Renal cortex interstitium (tissue), 11 donors: ENCODE measurements at regions not wholly inside any gene's neighbourhood (a gene's known extent, or its start where the extent isn't known, plus 50 kb on each side); places are given as distances from the start of the nearest gene placed in this dataset.

Experiments used
- DNase-seq, 11 donors: peaks; one replicate each; pipeline ENCODE4 v3.0.0-alpha.2; 2013; ENCODE audit warnings: low read depth in 9 of 11, low spot score in 4 of 11; ENCODE audit errors: extremely low read depth in 1 of 11

- no peak for DNase-seq
Measured at GRCh38 chr7:51645255-51645654, 328.6 kb upstream of the COBL start.

- DNase-seq, result no peak
Measured at GRCh38 chr7:51644216-51644615, 327.6 kb upstream of the COBL start.

- no peak for DNase-seq
Measured at GRCh38 chr7:51640841-51641240, 324.2 kb upstream of the COBL start.

- no peak for DNase-seq
Measured at GRCh38 chr7:51639661-51640334, 323.2 kb upstream of the COBL start.

GRCh38 chr7:51636503-51636902, 319.9 kb upstream of the COBL start:
- DNase-seq, result no peak

- DNase-seq, result no peak
Measured at GRCh38 chr7:51635775-51636174, 319.2 kb upstream of the COBL start.

- DNase-seq, result no peak
Measured at GRCh38 chr7:51634538-51634937, 317.9 kb upstream of the COBL start.

- no peak for DNase-seq
Measured at GRCh38 chr7:51634025-51634424, 317.4 kb upstream of the COBL start.

GRCh38 chr7:51633596-51633995, 317.0 kb upstream of the COBL start:
- DNase-seq, result no peak

GRCh38 chr7:51633006-51633405, 316.4 kb upstream of the COBL start:
- DNase-seq, result no peak

GRCh38 chr7:51630933-51631332, 314.3 kb upstream of the COBL start:
- DNase-seq, result no peak

GRCh38 chr7:51629206-51629605, 312.6 kb upstream of the COBL start:
- no peak for DNase-seq

- no peak for DNase-seq
Measured at GRCh38 chr7:51621956-51622355, 305.3 kb upstream of the COBL start.

- DNase-seq, result no peak
Measured at GRCh38 chr7:51620706-51621105, 304.1 kb upstream of the COBL start.

GRCh38 chr7:51619880-51620279, 303.3 kb upstream of the COBL start:
- no peak for DNase-seq

GRCh38 chr7:51617686-51618085, 301.1 kb upstream of the COBL start:
- no peak for DNase-seq

GRCh38 chr7:51613911-51614357, 297.3 kb upstream of the COBL start:
- DNase-seq, result no peak

- DNase-seq, result no peak
Measured at GRCh38 chr7:51611937-51612336, 295.3 kb upstream of the COBL start.

GRCh38 chr7:51607447-51607846, 290.8 kb upstream of the COBL start:
- DNase-seq, result no peak

GRCh38 chr7:51606601-51607154, 290.1 kb upstream of the COBL start:
- DNase-seq, result no peak

- no peak for DNase-seq
Measured at GRCh38 chr7:51602376-51602775, 285.8 kb upstream of the COBL start.
